H1 (cell line): ENCODE measurements at regions not wholly inside any gene's neighbourhood (a gene's known extent, or its start where the extent isn't known, plus 50 kb on each side); places are given as distances from the start of the nearest gene placed in this dataset.

Experiments
- CBX5 ChIP-seq: fragments of 300-800, 300-1000 bp; sonication (generic); IDR thresholded peaks from 2 replicates; pipeline ENCODE4 v1.7.1; 2016; ENCODE audit warnings: antibody characterized with exemption, low read length, low read depth
- GABPA ChIP-seq: IDR thresholded peaks from 2 replicates; pipeline ENCODE4 v1.6.1; 2011; ENCODE audit warnings: mild to moderate bottlenecking, low read length, moderate library complexity, borderline replicate concordance; ENCODE audit not compliant: insufficient read depth
- POLR2A ChIP-seq, 2 experiments: IDR thresholded peaks; 1 replicate in 1 of 2; 2 replicates in 1 of 2; pipeline ENCODE4 v1.6.1; 2011; ENCODE audit warnings: low read depth in 2 of 2, low read length in 2 of 2, mild to moderate bottlenecking in 2 of 2; ENCODE audit errors: control extremely low read depth in 1 of 2
- SAP30 ChIP-seq: fragments of 300-600 bp; sonication (generic); IDR thresholded peaks from 2 replicates; pipeline ENCODE4 v1.7.1; 2012; ENCODE audit warnings: low read length, moderate library complexity, mild to moderate bottlenecking, inconsistent platforms; ENCODE audit not compliant: insufficient read depth, insufficient replicate concordance
- SIN3A ChIP-seq, 2 experiments: IDR thresholded peaks in 1 of 2; conservative IDR thresholded peaks in 1 of 2; 2 replicates each; pipeline ENCODE4 v1.6.1; 2011 to 2012; ENCODE audit warnings: low read length in 2 of 2, improper control_type of control experiment in 1 of 2, low read depth in 1 of 2, mild to moderate bottlenecking in 1 of 2
- TBP ChIP-seq: IDR thresholded peaks from 2 replicates; pipeline ENCODE4 v1.6.1; 2011; ENCODE audit warnings: low read depth, low read length, improper control_type of control experiment
- TF ChIP-seq, protein P1 (sequence below), 3 experiments: IDR thresholded peaks; 1 replicate in 2 of 3; 2 replicates in 1 of 3; pipeline versions ENCODE4 v1.5.1 to v1.6.1; 2011; ENCODE audit warnings: low read length in 3 of 3, mild to moderate bottlenecking in 3 of 3, inconsistent platforms in 2 of 3, low read depth in 1 of 3, moderate library complexity in 1 of 3; ENCODE audit not compliant: insufficient read depth in 1 of 3; ENCODE audit errors: control extremely low read depth in 1 of 3

DNA sequence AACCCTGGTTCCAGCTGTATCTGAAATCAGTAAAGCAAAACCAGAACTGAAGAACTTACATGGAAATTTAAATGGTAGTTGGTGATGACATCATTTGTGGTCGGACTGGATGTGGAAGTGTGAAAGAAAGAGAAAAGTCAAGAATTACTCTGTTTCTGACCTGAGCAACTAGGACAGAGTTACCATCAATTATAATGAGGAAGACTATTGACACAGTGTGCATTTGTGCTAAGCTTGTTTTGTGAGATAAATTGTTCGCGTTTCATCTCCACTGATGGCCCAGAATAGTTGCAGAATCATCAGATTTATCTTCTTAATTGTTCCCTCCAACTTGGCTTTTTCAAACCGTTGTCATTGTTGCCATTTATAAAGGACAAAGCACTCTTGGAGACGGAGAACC is 410.6 kb upstream of the DEPDC1 start (continued):
- TF ChIP-seq, protein P1, sequence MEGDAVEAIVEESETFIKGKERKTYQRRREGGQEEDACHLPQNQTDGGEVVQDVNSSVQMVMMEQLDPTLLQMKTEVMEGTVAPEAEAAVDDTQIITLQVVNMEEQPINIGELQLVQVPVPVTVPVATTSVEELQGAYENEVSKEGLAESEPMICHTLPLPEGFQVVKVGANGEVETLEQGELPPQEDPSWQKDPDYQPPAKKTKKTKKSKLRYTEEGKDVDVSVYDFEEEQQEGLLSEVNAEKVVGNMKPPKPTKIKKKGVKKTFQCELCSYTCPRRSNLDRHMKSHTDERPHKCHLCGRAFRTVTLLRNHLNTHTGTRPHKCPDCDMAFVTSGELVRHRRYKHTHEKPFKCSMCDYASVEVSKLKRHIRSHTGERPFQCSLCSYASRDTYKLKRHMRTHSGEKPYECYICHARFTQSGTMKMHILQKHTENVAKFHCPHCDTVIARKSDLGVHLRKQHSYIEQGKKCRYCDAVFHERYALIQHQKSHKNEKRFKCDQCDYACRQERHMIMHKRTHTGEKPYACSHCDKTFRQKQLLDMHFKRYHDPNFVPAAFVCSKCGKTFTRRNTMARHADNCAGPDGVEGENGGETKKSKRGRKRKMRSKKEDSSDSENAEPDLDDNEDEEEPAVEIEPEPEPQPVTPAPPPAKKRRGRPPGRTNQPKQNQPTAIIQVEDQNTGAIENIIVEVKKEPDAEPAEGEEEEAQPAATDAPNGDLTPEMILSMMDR (IDR thresholded peaks at IDR 0.05; ENCODE audit: control extremely low read depth in 1 of 3, insufficient read depth in 1 of 3, low read depth in 1 of 3, low read length in 3 of 3) = no peak
- TF ChIP-seq GABPA (no peak), POLR2A (IDR thresholded peaks at IDR 0.05; ENCODE audit: control extremely low read depth in 1 of 2, low read depth in 2 of 2, low read length in 2 of 2) (no peak), TBP (no peak), SIN3A (conservative IDR thresholded peaks at IDR 0.05 in 1 of 2, IDR thresholded peaks at IDR 0.05 in 1 of 2; ENCODE audit: low read depth in 1 of 2, low read length in 2 of 2) (no peak), SAP30 (no peak), CBX5 (no peak)
